ENCODE measurements at regions not wholly inside any gene's neighbourhood (a gene's known extent, or its start where the extent isn't known, plus 50 kb on each side); places are given as distances from the start of the nearest gene placed in this dataset.

GRCh38 chr3:64294771-64295170, 69.5 kb upstream of the PRICKLE2 start:
- intact Hi-C loops (cut with DNase I), result no loop called here
- peaks cover 4 to 36% (median 13%) of the 10 kb centered on the region in 3 donors for H3K4me1 ChIP-seq

GRCh38 chr3:64293121-64293520, 67.9 kb upstream of the PRICKLE2 start:
- H3K27ac ChIP-seq, result no peak overlapping the region
- peaks cover 4 to 36% (median 13%) of the 10 kb centered on the region in 3 donors for H3K4me1 ChIP-seq
- DNase-seq, result no peak
- TF ChIP-seq CTCF (IDR thresholded peaks at IDR 0.05) (no peak), POLR2A (IDR thresholded peaks at IDR 0.05) (no peak)
- peaks cover 0 to 4% (median 0%) of the 10 kb centered on the region in 3 donors for H3K9me3 ChIP-seq
- no peaks in the 10 kb centered on the region for H3K36me3 ChIP-seq
- intact Hi-C loops (cut with DNase I), result no loop called here
- H3K4me3 ChIP-seq, result no peak overlapping the region
- 87 to 90% methylated on average over 9 of the region's 9 CpGs for WGBS, 2 donors
- no peaks in the 10 kb centered on the region for H3K27me3 ChIP-seq

More at GRCh38 chr3:64294771-64295170, 69.5 kb upstream of the PRICKLE2 start:
- Histone ChIP-seq H3K4me3 (no peak overlapping the region), H3K9me3 (peaks cover 0 to 4% (median 0%) of the 10 kb centered on the region in 3 donors), H3K36me3 (no peaks in the 10 kb centered on the region), H3K27ac (no peak overlapping the region), H3K27me3 (no peaks in the 10 kb centered on the region)
- TF ChIP-seq POLR2A (IDR thresholded peaks at IDR 0.05) (no peak), CTCF (IDR thresholded peaks at IDR 0.05) (no peak)
- WGBS, 2 donors, result 69 to 75% methylated on average over 2 of the region's 2 CpGs
- no peak for DNase-seq

GRCh38 chr3:64291956-64292355, 66.7 kb upstream of the PRICKLE2 start:
- TF ChIP-seq CTCF (IDR thresholded peaks at IDR 0.05) (no peak), POLR2A (IDR thresholded peaks at IDR 0.05) (no peak)
- 76 to 77% methylated on average over 4 of the region's 4 CpGs for WGBS, 2 donors
- intact Hi-C loops (cut with DNase I), result no loop called here

GRCh38 chr3:64291345-64291744, 66.1 kb upstream of the PRICKLE2 start:
- Histone ChIP-seq H3K36me3 (no peaks in the 10 kb centered on the region), H3K4me1 (peaks cover 4 to 36% (median 13%) of the 10 kb centered on the region in 3 donors), H3K27me3 (no peaks in the 10 kb centered on the region), H3K9me3 (no peaks in the 10 kb centered on the region), H3K27ac (peak overlapping the region in 2 of 4 donors; percentile 69 to 76), H3K4me3 (no peak overlapping the region)
- 10 to 13% methylated on average over 3 of the region's 3 CpGs for WGBS, 2 donors
- intact Hi-C loops (cut with DNase I), result no loop called here
- no peak for DNase-seq
- TF ChIP-seq POLR2A (IDR thresholded peaks at IDR 0.05), result no peak
- TF ChIP-seq CTCF (IDR thresholded peaks at IDR 0.05), result no peak

More at GRCh38 chr3:64291956-64292355, 66.7 kb upstream of the PRICKLE2 start:
- Histone ChIP-seq H3K27ac (peak overlapping the region in 3 of 4 donors; percentile 10 to 76 (median 69)), H3K4me3 (no peak overlapping the region), H3K27me3 (no peaks in the 10 kb centered on the region), H3K36me3 (no peaks in the 10 kb centered on the region), H3K9me3 (peaks cover 0 to 2% (median 0%) of the 10 kb centered on the region in 3 donors), H3K4me1 (peaks cover 4 to 36% (median 13%) of the 10 kb centered on the region in 3 donors)
- no peak for DNase-seq

- Histone ChIP-seq H3K4me3 (no peak overlapping the region), H3K4me1 (peaks cover 4 to 34% (median 13%) of the 10 kb centered on the region in 3 donors), H3K9me3 (no peaks in the 10 kb centered on the region), H3K27me3 (no peaks in the 10 kb centered on the region), H3K36me3 (no peaks in the 10 kb centered on the region), H3K27ac (peak overlapping the region in 2 of 4 donors; percentile 69 to 76)
- TF ChIP-seq POLR2A (IDR thresholded peaks at IDR 0.05) (no peak), CTCF (IDR thresholded peaks at IDR 0.05) (no peak)
- intact Hi-C loops (cut with DNase I), result no loop called here
- 45 to 65% methylated on average over 5 of the region's 5 CpGs for WGBS, 2 donors
- DNase-seq, result no peak
Measured at GRCh38 chr3:64290864-64291263, 65.6 kb upstream of the PRICKLE2 start.
